GM23338 (cell line): ENCODE measurements at regions not wholly inside any gene's neighbourhood (a gene's known extent, or its start where the extent isn't known, plus 50 kb on each side); places are given as distances from the start of the nearest gene placed in this dataset.
"Not testable (repeated sequence)": the region's sequence is repeated elsewhere in the genome, so short reads cannot be mapped to it uniquely, and the experiment has no call there.

Source experiments
- ATAC-seq: fragments of 200-7000 bp; cut with Tn5 transposase; 3 replicates; pipeline ENCODE4 v1.9.1; 2020
- DNase-seq: peaks from one replicate; pipeline ENCODE4 v3.0.0-alpha.2; 2015; ENCODE audit warnings: low spot score
- H2AFZ ChIP-seq: fragments of 200-600 bp; sonication (generic); 2 replicates; pipeline ENCODE4 v1.8.0; 2016; ENCODE audit warnings: antibody characterized with exemption, mild to moderate bottlenecking, moderate library complexity
- H3F3A ChIP-seq: fragments of 200-600 bp; sonication (generic); replicated peaks from 2 replicates; pipeline ENCODE4 v1.8.0; 2017; ENCODE audit warnings: antibody characterized with exemption, mixed run types, low read depth
- H3K27ac ChIP-seq: fragments of 200-600 bp; sonication (generic); 2 replicates; pipeline ENCODE4 v1.6.1; 2016; ENCODE audit warnings: low read depth
- H3K27me3 ChIP-seq: fragments of 200-600 bp; sonication (generic); 2 replicates; pipeline ENCODE4 v1.8.0; 2016; ENCODE audit warnings: mild to moderate bottlenecking, mixed run types, moderate library complexity; ENCODE audit not compliant: insufficient read depth
- H3K36me3 ChIP-seq: fragments of 200-600 bp; sonication (generic); 2 replicates; pipeline ENCODE4 v1.8.0; 2016; ENCODE audit warnings: mild to moderate bottlenecking; ENCODE audit not compliant: insufficient read depth
- H3K4me1 ChIP-seq: fragments of 200-600 bp; sonication (generic); 2 replicates; pipeline ENCODE4 v1.8.0; 2016; ENCODE audit warnings: mild to moderate bottlenecking, moderate library complexity; ENCODE audit not compliant: insufficient read depth
- H3K4me2 ChIP-seq: fragments of 200-600 bp; sonication (generic); 2 replicates; pipeline ENCODE4 v1.7.1; 2017; ENCODE audit warnings: mixed run types
- H3K4me3 ChIP-seq: fragments of 200-600 bp; sonication (generic); 2 replicates; pipeline ENCODE4 v1.6.1; 2016; ENCODE audit warnings: mixed run types
- H3K79me2 ChIP-seq: fragments of 200-600 bp; sonication (generic); replicated peaks from 2 replicates; pipeline ENCODE4 v1.8.0; 2017; ENCODE audit warnings: mild to moderate bottlenecking; ENCODE audit not compliant: insufficient read depth
- H3K9me2 ChIP-seq: fragments of 200-600 bp; sonication (generic); 2 replicates; pipeline ENCODE4 v1.8.0; 2017; ENCODE audit not compliant: insufficient read depth
- H4K20me1 ChIP-seq: fragments of 200-600 bp; sonication (generic); replicated peaks from 2 replicates; pipeline ENCODE4 v1.8.0; 2017; ENCODE audit warnings: mild to moderate bottlenecking; ENCODE audit not compliant: insufficient read depth
- H3K27ac Mint-ChIP-seq: 2 replicates; pipeline ENCODE4 v1.8.0; 2020; ENCODE audit warnings: inconsistent platforms, mild to moderate bottlenecking, moderate library complexity, mixed read lengths
- H3K27me3 Mint-ChIP-seq: 3 replicates; pipeline ENCODE4 v1.8.0; 2022; ENCODE audit warnings: low read depth, mild to moderate bottlenecking, moderate library complexity, mixed read lengths, inconsistent platforms; ENCODE audit not compliant: insufficient read depth, poor library complexity
- H3K36me3 Mint-ChIP-seq: 3 replicates; pipeline ENCODE4 v1.8.0; 2021; ENCODE audit warnings: low read depth, mild to moderate bottlenecking, inconsistent platforms, moderate library complexity, mixed read lengths
- H3K4me1 Mint-ChIP-seq: 3 replicates; pipeline ENCODE4 v1.8.0; 2020; ENCODE audit warnings: mild to moderate bottlenecking, inconsistent platforms, mixed read lengths
- H3K4me3 Mint-ChIP-seq: 3 replicates; pipeline ENCODE4 v1.8.0; 2021; ENCODE audit warnings: moderate library complexity, mild to moderate bottlenecking, inconsistent platforms, mixed read lengths
- H3K9me3 Mint-ChIP-seq: 3 replicates; pipeline ENCODE4 v1.8.0; 2020; ENCODE audit warnings: moderate library complexity, mild to moderate bottlenecking, inconsistent platforms, mixed read lengths
- CREB1 ChIP-seq: fragments of 250-450 bp; sonication (Bioruptor Pico); IDR thresholded peaks from 2 replicates; pipeline ENCODE4 v1.5.0; 2020; ENCODE audit warnings: low read depth, mild to moderate bottlenecking, moderate library complexity
- CTCF ChIP-seq, 2 experiments: fragments of 200-600 bp in 1 of 2; sonication (generic) in 1 of 2; conservative IDR thresholded peaks; 2 replicates each; pipeline versions ENCODE4 v1.5.1 to v1.6.1; 2016 to 2017; ENCODE audit warnings: antibody characterized with exemption in 2 of 2, low read depth in 2 of 2, mild to moderate bottlenecking in 2 of 2, moderate library complexity in 1 of 2
- EZH2 ChIP-seq: fragments of 200-600 bp; sonication (generic); IDR thresholded peaks from one replicate; pipeline ENCODE4 v1.8.0; 2017; ENCODE audit warnings: antibody characterized with exemption, mild to moderate bottlenecking, low read depth; ENCODE audit not compliant: unreplicated experiment
- REST ChIP-seq: IDR thresholded peaks from one replicate; pipeline ENCODE4 v1.6.1; 2018; ENCODE audit warnings: antibody characterized with exemption; ENCODE audit not compliant: unreplicated experiment
- ZNF462 ChIP-seq: fragments of 250-450 bp; sonication (Bioruptor Pico); IDR thresholded peaks from 2 replicates; pipeline ENCODE4 v1.5.0; 2020; ENCODE audit warnings: mild to moderate bottlenecking, moderate library complexity

GRCh38 chrY:26491507-26491906 lies 869.6 kb downstream of the CDY1 start:
- ATAC-seq, H3K4me1 Mint-ChIP-seq, H3K27me3 Mint-ChIP-seq: not testable (repeated sequence)

GRCh38 chrY:26521436-26521835 lies 899.5 kb downstream of the CDY1 start:
- not testable (repeated sequence) for DNase-seq, H3K27ac ChIP-seq, H3K9me2 ChIP-seq, H3K4me3 ChIP-seq, ATAC-seq, H3K27ac Mint-ChIP-seq, H3K36me3 ChIP-seq, H3K79me2 ChIP-seq, H3K27me3 ChIP-seq, H4K20me1 ChIP-seq, H3K4me2 ChIP-seq, H2AFZ ChIP-seq, H3K4me1 ChIP-seq, H3K27me3 Mint-ChIP-seq, H3F3A ChIP-seq, H3K4me3 Mint-ChIP-seq, H3K4me1 Mint-ChIP-seq, H3K36me3 Mint-ChIP-seq
- peaks cover 76% of the 10 kb centered on the region for H3K9me3 Mint-ChIP-seq

More at GRCh38 chrY:26491507-26491906, 869.6 kb downstream of the CDY1 start:
- not testable (repeated sequence) for H4K20me1 ChIP-seq, H3K36me3 Mint-ChIP-seq, H3F3A ChIP-seq, DNase-seq, H3K4me3 ChIP-seq, H3K36me3 ChIP-seq, H3K9me2 ChIP-seq, H3K4me3 Mint-ChIP-seq, H3K4me2 ChIP-seq, H2AFZ ChIP-seq, H3K27ac ChIP-seq, H3K27me3 ChIP-seq, H3K4me1 ChIP-seq, H3K79me2 ChIP-seq, H3K27ac Mint-ChIP-seq
- peaks cover 57% of the 10 kb centered on the region for H3K9me3 Mint-ChIP-seq

- Histone ChIP-seq H2AFZ (no peak overlapping the region), H3K4me2 (no peak overlapping the region), H3K4me3 (no peak overlapping the region), H3K79me2 (no peaks in the 10 kb centered on the region), H3K27me3 (no peaks in the 10 kb centered on the region), H3K36me3 (no peaks in the 10 kb centered on the region), H3K27ac (no peak overlapping the region), H3F3A (no peaks in the 10 kb centered on the region), H4K20me1 (no peaks in the 10 kb centered on the region), H3K4me1 (no peaks in the 10 kb centered on the region), H3K9me2 (no peaks in the 10 kb centered on the region)
- Mint-ChIP-seq H3K36me3 (no peaks in the 10 kb centered on the region; the same call in 2 of the 3 replicates), H3K9me3 (peaks cover 50% of the 10 kb centered on the region), H3K27me3 (no peaks in the 10 kb centered on the region), H3K27ac (no peak overlapping the region), H3K4me3 (no peak overlapping the region), H3K4me1 (no peaks in the 10 kb centered on the region)
- DNase-seq = no peak
- ATAC-seq = no peak
- TF ChIP-seq ZNF462 (no peak), EZH2 (no peak), CTCF (conservative IDR thresholded peaks at IDR 0.05; ENCODE audit: low read depth in 2 of 2) (no peak), CREB1 (CRISPR knock-in tag) (no peak), REST (no peak)
Measured at GRCh38 chrY:26555015-26555414, 933.1 kb downstream of the CDY1 start.
